Activated CD4-positive, alpha-beta T cell treated with anti-CD3 and anti-CD28 coated beads, Interleukin-10, Interleukin-2, amounts not matched to agents 100 ng/mL and 50 ng/mL, durations not matched to agents 16 hours and 8 hours (primary cell): ENCODE measurements at regions not wholly inside any gene's neighbourhood (a gene's known extent, or its start where the extent isn't known, plus 50 kb on each side); places are given as distances from the start of the nearest gene placed in this dataset.

Experiments
- DNase-seq: peaks from one replicate; pipeline ENCODE4 v3.0.0-alpha.2; 2020

DNA sequence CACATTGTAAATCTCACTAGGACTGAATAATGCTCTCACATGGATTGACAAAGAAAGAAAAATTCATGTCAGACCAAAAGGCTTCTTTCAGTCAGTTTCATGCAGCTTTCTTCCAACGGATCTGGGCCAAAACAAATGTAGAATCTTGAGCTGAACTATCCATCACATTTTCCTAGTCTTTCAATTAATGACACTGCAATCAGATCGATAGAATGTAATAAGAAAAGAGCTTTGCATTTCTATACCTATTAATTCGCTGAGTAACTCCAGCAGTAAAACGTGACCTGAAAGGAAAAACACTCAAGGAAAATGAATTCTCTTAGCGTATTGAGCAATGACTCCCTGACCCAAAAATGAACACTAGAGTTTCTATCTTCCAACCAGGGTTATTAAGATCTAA is 194.8 kb upstream of the BLID start:
- DNase-seq: no peak

DNA sequence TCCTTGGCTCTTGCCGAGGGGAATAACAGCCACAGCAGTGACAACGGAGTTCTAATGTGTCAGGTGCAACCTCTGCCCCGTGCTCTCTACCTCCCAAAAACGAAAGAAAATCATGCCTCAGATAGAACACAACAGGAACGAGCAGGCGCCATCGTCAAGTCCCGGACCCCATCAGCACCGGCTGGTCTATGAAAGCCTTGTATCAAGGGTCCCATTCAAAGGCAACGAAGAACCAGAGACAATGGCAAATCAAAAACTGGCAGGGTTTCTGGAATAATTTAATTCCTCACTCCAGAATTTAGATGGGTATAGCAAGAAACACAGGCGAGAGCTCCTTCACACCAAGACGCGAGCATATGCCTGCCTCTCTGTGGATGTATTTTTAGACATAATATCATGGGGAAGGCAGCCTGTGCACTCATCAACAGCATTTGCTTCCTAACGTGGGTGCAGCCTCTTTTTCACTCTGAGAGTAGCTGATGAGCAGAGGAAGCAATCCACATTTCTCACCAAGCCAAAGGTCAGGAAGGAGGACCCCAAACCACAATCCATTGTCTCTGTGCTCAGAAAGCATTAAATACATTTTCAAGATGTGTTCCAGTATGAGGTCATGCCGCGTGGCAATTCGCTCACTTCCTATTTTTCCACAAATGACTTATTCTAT is 193.4 kb upstream of the BLID start:
- no peak for DNase-seq

DNA sequence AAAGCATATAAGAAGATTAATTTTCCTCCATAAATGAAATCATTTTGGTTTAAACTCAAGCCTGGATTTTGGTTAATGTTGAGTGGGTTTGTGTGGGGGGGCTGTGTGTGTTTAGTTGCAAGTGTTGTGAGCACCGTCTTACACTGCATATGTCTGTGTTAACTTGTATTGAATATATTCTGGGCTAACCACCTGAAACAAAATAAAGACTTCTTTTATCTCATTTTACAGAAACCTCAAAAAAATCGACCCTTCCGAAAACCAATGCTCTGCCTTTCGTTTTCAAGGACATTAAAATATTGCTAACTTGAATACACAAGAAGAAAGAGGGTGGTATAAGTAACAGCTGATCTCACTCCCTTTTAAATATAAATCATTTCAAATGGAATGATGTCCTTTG is 192.2 kb upstream of the BLID start:
- DNase-seq: no peak

DNA sequence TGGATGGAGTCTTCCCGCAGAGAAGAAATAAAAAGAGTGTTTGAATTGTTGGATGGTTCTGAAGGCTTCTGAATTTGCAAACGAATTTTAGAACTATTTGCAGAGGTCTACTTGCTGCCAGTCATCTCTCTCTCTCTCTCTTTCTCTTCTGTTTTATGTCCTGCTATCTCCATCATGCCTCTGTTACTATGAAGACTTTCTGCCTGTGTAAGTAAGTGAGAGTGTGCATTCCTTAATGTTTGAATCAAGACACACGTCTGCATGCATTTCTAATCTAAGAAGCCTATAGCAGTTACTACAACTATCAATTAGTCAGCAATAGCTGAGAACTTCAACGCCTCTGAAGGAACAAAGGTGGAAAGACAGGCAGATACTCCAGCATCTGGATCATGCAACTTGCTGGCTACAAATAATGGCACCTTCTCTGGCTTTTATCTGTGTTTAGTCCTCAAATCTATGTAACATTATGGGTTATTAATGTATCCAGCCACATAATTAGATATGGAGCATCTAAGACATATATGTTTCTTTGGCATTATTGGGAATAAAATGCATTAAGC is 191.5 kb upstream of the BLID start:
- no peak for DNase-seq

DNA sequence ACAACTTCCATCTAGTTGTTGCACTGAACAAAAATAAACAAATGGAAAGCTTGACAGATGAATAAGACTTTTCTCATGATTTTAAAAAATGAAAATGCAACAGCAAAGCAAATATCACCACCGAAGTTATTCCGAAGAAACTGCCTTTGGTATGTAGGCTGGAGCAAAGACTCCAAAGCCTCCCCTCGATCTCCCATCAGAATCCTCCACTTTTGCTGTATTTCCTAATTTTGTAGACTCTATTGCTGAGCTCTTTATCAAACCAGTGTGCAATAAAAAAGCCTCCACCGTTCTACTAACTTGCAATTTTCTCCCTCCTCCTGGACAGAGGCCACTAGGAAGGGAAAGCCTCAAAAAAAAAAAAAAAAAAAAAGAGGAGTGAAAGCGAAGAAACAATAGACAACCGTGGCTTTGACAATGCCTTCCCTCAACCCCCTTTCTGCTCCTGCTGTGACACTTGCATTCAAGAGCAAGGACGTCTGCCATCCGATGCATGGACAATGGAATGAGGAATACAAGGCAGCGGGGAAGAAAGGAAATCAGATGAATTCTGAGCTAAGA is 190.9 kb upstream of the BLID start:
- DNase-seq: no peak

DNA sequence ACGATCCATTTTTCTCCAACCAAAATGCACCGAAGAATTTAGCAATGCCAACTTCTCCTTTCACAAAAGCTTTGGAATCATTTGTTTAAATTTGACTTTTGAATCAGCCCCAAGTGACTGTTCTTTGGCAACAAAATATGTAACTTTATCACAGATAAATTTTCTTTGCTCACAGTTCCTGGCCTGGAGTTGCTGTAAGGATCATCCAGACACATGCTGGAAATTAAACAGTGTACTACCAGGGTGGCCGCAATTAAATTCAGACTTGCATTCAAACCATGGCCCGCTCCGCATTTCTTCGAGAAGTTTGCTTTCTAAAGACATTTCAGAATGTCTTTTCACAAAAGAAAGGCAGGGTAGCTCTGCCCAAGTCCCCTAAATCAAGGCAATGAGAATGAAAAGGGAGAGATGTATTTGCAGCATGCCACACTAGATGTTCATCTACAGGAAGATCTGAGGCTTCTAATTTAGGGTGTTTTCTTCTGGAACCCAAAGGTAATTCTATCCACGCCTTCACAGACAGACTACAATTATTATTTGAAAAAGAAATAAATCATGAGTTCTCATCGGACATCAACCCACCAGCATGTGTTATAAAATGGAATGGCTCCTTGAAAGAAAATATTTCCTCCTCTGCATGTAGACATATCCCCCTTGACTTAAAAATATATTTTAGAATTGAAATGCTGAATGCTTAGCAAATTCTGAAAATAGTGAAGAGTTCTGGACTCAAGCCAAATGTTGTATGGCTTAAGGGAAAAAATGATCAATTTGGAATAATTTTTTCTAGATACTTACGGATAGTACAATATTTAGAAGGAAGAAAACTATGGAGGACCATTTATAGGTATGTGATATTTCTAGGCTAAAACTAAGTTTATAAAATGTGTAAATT is 189.7 kb upstream of the BLID start:
- DNase-seq: no peak

DNA sequence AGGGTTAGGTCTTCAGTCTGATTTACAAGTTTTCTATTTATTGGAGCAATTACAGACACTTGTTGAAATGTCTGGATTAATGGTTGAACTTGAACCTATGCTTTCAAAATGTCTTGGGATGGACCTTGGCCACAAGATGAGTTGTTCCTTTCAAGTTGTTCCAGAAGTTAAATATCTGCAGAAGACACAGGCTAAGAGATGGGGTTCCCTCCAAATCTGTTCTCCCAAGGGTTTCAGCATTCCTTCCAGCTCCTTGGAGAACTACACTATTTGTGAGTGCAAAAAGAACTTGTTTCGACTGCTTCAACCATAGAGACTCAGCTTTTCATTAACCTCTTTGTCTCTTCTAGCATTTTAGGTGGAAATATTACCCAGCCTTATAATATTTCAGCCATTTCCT is 189.0 kb upstream of the BLID start:
- no peak for DNase-seq

DNA sequence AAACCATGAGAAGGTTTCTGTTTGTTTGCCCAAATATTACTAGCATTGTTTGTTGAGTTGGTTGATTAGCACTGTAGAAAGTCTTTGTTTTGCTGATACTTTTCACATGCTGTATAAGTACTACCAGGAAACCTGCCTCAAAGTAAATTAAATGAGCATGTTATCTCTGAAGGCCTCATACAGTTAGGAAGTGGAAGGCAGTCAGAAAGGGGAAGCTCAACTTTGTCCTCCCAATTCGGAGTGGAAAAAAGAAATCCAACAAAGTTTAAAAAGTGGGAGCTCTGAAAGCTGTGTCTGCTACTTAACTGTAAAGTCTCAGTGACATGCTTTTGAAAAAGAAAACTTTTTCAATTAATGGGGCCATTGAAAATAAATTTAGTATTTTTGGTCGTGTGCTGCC is 188.3 kb upstream of the BLID start:
- no peak for DNase-seq

DNA sequence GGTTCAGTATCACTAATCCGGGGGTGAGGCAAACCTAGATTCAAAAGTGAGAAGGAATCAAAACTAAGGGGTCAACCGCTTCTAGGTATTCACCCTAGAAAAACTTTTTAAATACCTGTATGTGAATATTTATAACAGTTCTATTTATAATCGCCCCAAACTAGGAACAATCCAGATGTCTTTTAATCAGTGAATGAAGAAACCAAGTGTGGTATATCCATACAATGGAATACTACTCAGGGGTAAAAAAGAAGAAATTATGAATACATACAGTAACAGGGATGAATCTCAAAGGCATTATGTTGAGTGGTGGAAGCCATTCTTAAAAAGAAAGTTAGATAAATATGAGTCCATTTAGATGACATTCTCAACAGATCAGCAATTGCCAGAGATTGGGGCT is 178.0 kb upstream of the BLID start:
- no peak for DNase-seq

DNA sequence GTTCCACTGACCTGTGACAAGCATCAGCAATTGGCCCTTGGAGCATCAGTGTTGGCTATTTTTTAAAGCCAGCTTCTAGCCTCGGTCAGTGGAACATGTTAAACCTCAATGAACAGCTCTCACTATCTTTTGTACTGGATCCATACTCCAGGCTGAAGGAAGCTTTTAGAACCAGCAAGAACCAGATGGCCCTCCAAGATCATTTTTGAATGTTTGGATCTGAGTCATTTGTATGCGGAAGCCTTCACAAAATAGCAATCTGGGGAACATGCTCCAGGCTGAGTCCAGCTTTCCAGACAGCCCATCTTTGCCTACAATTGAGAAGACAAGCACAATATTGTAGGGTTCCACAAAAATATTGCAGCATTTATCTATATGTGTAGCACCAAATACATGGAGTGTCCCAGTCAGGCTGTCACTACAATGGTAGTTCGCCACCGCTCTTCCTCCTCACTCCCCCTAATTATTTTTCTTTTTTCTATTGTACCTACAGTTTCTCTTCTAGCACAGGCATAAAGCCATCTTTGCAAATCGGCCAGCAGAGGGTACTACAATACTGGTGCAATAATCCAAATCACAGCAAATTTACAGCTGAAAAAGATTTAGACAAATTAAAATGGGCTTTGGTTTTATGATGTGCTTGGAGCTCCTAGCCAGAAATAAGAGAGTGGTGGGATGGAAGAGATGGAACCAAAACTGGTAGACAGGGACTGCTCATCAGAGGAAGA is 177.4 kb upstream of the BLID start:
- DNase-seq: no peak

DNA sequence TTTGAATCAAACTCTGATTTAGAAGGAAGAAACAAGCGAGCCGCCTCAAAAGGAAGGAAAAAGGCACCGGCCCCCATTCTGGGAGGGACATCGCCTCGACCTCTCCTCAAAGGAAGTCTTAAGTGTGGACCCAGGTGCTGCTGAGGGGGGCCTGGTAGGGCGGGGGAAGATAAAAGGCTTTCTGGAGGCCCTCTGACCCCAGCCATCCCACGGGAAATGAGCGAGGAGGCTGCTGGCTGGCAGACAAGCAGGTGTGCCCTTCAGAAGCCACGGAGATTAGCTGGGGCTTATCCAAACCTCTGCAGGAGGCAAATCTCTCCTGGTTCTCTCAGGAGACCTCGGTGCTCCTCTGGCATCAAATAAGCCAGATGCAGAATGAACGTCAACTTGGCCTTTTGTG is 171.4 kb upstream of the BLID start:
- no peak for DNase-seq

DNA sequence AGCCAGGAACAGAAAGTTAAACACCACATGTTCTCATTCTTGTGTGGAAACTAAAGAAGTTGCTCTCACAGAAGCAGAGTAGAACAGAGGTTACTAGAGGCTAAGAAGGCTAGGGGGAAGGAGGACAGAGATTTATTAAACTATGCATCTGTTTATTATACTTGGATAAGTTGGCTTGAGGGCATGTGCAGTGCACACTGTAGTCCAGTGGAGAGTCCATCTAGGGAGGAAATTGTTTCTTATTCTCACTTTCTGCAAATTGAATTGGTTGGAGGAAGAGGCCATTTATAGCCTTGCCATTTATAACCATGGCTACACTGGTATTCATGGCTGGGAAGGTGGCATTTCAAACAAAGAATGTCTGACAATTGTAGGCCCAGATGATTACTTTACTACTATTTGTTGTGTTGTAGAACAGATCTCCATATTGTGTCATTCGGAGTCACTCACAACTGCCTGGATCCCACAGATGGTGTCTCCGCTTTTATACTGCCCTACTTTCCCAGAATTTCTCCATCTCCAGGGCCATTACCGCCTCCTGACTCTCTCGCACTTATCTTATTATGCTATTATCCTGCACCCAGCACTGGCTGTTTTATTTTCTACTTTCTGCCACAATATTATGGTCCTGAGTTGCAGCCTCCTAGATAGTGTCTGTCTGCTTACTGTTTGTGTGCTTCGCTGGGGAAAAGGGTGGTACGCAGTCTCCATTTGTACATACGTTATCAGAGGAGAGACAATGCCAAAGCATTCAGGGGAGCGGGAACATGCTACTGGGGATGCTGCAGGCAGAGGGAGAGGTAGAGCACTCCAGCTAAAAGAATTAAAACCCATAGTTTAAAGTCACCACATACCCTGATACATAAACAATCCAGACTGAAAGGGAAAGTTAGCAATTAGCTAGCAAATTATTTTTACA is 169.3 kb upstream of the BLID start:
- DNase-seq: no peak

DNA sequence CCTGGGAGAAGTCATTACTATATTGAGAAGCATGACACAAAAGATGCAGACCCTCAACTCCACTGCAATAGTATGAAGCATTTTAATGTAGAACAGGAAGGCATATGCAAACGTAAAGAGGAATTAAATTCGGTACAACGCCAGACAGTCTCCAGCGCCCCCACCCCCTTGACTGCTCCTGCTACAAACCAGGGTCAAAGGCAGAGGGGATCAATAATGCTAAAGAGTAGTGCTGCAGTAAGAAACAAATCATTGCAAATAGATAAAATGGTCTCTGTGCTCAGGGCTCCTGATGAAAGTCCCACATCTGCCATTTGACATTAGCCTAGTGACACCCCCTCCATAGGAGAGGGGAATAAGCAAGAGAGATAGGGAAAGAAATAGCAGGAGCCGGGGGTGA is 164.9 kb upstream of the BLID start:
- DNase-seq: no peak

DNA sequence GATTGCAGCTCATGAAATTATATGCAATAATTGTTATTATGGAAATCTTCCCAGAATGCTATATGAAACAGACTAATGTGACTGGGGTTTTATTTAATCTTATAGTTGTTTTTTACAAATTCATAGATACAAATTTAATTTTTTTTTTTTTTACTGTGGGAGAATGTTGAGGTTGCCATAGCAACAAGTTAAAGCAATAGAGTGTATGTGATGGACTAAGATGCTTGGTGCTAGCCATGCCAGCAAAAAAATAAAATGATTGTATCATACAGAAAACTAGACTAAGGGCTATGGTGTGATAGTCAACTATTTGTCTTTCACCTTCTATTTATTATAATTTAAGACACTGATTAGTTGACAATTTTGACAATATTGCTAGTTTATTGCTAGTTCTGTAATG is 163.2 kb upstream of the BLID start:
- DNase-seq: no peak

DNA sequence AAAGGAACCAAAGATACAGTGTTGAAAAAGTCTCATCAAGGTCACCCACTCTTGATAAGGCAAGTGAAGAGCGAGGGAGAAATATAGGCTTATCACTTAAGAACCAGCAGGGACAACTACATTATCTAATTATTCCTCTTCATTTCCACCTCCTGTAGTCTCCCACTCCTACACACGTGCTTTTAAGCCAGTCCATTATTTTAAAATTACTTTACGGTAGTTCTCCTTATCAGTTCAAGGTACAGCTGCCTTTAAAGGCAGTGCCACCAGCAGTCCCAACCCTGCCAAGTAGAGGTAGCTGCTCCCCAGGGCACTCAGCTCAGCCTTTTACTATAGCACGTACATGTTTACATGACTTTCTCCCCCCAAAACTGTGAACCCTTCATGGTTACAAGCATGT is 161.5 kb upstream of the BLID start:
- DNase-seq: no peak

DNA sequence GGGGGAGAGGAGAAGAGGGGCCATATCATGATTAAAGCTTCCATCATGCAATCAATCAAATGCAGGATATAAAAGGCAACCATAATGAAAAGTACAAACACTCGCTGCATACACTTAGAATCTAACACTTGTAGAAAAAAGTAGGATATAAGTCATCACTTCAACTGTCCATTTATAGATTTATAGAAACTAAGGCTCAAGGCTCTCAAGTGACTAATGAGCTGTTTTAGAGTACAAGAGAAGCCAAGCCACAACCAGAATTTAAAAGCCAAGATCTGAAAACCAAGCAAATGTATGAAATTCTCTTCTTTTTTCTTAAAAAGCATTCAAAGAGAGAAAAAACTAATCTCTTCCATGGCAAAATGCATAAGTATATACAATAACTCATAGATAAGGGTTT is 160.2 kb upstream of the BLID start:
- no peak for DNase-seq

DNA sequence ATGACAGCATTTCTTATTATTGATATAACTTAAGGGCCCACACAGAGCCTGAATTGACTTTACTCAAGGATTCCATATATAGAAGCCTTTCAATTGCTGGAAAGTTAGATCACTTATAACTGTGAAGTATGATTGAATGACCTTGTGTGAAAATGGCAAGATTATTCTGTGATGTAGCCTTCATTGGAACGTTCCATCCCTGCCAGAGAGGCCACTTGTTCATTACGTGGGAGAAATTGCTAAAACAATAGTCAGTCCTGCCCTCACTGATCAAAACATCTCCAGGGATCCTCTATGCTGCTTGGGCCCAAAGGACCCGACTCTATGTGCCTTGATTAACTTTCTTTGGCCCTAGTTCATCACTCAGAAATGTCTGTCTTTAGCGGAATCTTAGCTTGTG is 159.5 kb upstream of the BLID start:
- no peak for DNase-seq

DNA sequence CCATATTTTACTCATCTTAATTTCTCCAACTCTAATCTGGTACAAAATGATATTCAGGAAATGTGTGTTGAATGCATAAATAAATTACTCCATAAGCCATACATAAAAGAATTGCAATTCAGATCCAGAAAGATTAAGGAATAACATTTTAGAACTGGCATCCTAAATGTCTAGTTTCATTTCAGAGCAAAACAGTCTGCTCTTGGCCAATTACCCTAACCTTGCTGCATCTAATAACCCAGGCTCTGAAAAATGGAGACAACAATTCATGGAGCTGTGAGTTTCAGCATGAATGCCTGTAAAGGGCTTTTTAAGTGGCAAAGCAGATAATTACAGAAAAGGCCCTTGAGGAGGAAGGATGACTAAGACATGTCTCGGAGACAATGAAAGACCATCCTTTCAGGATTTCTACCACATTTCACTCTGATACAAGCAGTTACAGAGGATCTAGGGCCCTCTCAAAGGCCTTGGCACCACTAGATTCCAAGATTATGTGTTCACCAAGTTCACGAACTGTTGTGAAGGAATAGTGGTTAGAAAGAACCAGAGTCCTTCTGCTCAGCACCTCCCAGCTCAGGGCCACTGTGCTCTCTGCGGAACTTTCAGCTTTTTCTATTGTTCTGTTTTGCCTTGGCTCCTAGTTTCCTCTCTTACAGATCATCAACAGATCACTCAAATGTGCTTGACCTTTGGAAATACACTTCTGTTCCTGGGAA is 157.6 kb upstream of the BLID start:
- DNase-seq: no peak

DNA sequence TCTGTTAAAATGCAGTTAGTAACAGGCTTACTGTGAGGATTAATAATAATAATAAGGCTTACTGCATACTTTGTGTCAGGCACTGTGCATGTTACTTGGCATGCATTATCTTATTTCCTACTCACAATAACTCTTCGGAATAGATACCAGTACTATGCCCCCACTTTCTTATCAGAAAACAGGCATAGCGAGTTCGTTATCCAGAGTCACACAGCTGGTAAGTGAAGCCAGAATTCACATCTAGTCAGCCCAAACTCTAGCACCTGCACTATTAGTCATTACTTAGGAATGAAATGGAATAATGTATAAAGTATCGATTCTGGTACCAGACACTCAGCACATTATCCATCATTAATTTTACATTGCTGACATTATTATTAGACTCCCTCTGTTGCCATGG is 155.7 kb upstream of the BLID start:
- no peak for DNase-seq

DNA sequence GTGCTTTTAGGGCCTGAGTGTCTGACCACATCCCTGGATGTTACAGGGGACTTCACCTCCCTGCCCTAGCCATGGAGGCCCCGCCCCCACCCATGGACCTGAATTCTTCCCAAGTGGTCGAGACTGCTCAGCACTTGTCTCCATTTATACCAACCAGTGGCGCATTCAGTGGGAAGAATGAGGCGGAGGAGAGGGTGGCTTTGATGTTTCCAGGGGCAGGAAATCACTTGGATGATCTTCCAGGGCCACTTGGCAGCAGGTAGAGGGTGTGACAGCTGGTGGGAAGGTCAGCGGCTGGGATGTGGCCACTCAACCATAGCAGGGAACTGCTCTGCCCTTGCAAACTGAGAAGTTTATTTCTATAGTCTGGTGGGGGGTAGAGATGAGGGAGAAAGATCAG is 155.1 kb upstream of the BLID start:
- no peak for DNase-seq

DNA sequence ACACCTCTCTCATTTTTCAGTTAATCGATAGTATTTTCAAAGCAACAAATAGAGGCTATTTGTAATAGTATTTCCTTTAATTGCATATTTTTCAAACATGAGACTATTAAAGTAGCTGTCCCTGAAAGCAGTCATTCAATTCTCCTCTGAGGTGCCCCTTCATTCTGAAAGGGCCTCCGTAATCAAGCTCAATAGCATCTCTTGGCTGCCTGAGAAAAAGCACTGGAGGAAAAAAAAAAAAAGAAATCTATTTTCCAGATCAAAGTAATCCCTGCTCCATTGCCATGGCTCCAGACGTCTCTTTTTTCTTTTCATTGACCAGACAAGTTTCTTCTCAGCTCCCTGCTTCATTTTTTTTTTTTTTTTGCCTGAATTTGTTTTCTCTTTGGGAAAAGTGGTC is 154.5 kb upstream of the BLID start:
- no peak for DNase-seq

DNA sequence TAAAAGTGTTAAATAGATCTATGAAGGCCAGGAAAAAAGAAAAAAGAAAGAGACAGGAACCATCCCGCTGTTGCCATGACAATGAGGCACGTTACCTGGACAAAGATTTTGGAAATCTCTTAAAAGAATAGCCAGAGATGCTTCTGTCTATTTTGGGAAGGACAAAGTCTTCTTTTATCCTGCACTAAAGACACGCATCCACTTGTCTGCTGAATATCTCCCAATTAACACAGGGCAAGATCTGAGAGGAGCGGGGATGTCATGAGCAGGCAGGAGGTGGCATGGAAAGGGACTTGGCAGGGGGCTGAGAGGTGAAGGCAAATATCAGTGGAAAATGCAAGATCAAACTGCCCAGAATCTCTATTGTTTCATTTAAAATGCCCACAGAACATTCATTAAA is 153.8 kb upstream of the BLID start:
- no peak for DNase-seq
